Astrocyte (in vitro differentiated cells and primary cell): ENCODE measurements at regions not wholly inside any gene's neighbourhood (a gene's known extent, or its start where the extent isn't known, plus 50 kb on each side); places are given as distances from the start of the nearest gene placed in this dataset.

Source experiments
- EZH2 ChIP-seq: IDR thresholded peaks from 2 replicates; pipeline ENCODE4 v1.6.1; 2012; ENCODE audit warnings: mild to moderate bottlenecking, low read length, inconsistent platforms; ENCODE audit not compliant: insufficient read depth
- TF ChIP-seq, protein P1 (sequence below): IDR thresholded peaks from 2 replicates; pipeline ENCODE4 v1.5.1; 2011; ENCODE audit warnings: low read depth, mild to moderate bottlenecking, inconsistent platforms, low read length, moderate library complexity; ENCODE audit not compliant: insufficient read depth

DNA sequence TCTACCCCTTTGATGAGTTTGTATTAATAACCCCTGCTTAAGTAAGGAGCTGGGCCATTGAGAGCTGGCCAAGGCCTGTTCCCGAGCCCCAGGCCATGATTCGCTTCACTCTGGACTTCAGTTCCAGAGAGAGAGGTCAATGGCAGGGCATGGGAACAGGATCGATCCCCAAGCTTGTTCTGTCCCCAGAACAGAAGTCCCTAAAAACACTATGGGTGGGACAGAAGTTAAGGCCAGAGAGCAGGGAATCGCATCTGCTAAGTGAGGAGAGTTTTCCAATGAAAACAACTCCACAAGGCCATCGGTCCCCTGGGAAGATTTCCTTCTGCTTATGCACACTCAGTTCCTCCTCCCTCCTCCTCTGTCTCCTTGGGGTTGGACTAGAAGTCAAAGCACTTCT is 159.6 kb downstream of the LSM5 start:
- TF ChIP-seq, protein P1, sequence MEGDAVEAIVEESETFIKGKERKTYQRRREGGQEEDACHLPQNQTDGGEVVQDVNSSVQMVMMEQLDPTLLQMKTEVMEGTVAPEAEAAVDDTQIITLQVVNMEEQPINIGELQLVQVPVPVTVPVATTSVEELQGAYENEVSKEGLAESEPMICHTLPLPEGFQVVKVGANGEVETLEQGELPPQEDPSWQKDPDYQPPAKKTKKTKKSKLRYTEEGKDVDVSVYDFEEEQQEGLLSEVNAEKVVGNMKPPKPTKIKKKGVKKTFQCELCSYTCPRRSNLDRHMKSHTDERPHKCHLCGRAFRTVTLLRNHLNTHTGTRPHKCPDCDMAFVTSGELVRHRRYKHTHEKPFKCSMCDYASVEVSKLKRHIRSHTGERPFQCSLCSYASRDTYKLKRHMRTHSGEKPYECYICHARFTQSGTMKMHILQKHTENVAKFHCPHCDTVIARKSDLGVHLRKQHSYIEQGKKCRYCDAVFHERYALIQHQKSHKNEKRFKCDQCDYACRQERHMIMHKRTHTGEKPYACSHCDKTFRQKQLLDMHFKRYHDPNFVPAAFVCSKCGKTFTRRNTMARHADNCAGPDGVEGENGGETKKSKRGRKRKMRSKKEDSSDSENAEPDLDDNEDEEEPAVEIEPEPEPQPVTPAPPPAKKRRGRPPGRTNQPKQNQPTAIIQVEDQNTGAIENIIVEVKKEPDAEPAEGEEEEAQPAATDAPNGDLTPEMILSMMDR = no peak
- TF ChIP-seq EZH2 = no peak
